ENCODE measurements at regions not wholly inside any gene's neighbourhood (a gene's known extent, or its start where the extent isn't known, plus 50 kb on each side); places are given as distances from the start of the nearest gene placed in this dataset.

GRCh38 chr11:39304586-39304985 is 2154.9 kb downstream of the LRRC4C start:
- DNase-seq: no peak

GRCh38 chr11:39294648-39295047 is 2164.8 kb downstream of the LRRC4C start:
- no peak for DNase-seq

- DNase-seq: no peak
Measured at GRCh38 chr11:39288011-39288410, 2171.4 kb downstream of the LRRC4C start.

GRCh38 chr11:39268176-39268690 is 2191.2 kb downstream of the LRRC4C start:
- DNase-seq: no peak

GRCh38 chr11:39255648-39256047 is 2203.8 kb downstream of the LRRC4C start:
- DNase-seq: no peak

GRCh38 chr11:39249566-39250365 is 2209.7 kb downstream of the LRRC4C start:
- DNase-seq: no peak

- no peak for DNase-seq
Measured at GRCh38 chr11:39247570-39248137, 2211.8 kb downstream of the LRRC4C start.

GRCh38 chr11:39239553-39239952 is 2219.9 kb downstream of the LRRC4C start:
- DNase-seq: no peak

- no peak for DNase-seq
Measured at GRCh38 chr11:39236916-39237315, 2222.5 kb downstream of the LRRC4C start.

GRCh38 chr11:39221550-39222138 is 2237.8 kb downstream of the LRRC4C start:
- no peak for DNase-seq

- no peak for DNase-seq
Measured at GRCh38 chr11:39220501-39221230, 2238.8 kb downstream of the LRRC4C start.

- DNase-seq: no peak
Measured at GRCh38 chr11:39220069-39220468, 2239.4 kb downstream of the LRRC4C start.

GRCh38 chr11:39209981-39210380 is 2249.5 kb downstream of the LRRC4C start:
- no peak for DNase-seq

- DNase-seq: no peak
Measured at GRCh38 chr11:39205236-39205995, 2254.0 kb downstream of the LRRC4C start.

GRCh38 chr11:39192671-39193070 is 2266.8 kb downstream of the LRRC4C start:
- DNase-seq: no peak

GRCh38 chr11:39190751-39191150 is 2268.7 kb downstream of the LRRC4C start:
- DNase-seq: no peak

GRCh38 chr11:39177678-39178077 is 2281.8 kb downstream of the LRRC4C start:
- no peak for DNase-seq

GRCh38 chr11:39174965-39175364 is 2284.5 kb downstream of the LRRC4C start:
- no peak for DNase-seq

GRCh38 chr11:39174196-39174595 is 2285.3 kb downstream of the LRRC4C start:
- DNase-seq: no peak

GRCh38 chr11:39165021-39165420 is 2294.4 kb downstream of the LRRC4C start:
- no peak for DNase-seq

- DNase-seq: no peak
Measured at GRCh38 chr11:39149214-39149613, 2310.2 kb downstream of the LRRC4C start.

Measured in anterior cingulate cortex (tissue), 58 donors.